HG03521 (cell line): ENCODE measurements at regions not wholly inside any gene's neighbourhood (a gene's known extent, or its start where the extent isn't known, plus 50 kb on each side); places are given as distances from the start of the nearest gene placed in this dataset.

Source experiments
- ATAC-seq: cut with Tn5 transposase; IDR thresholded peaks from one replicate; pipeline ENCODE4 v1.9.1; 2021; ENCODE audit warnings: mild to moderate bottlenecking, moderate library complexity; ENCODE audit not compliant: unreplicated experiment

DNA sequence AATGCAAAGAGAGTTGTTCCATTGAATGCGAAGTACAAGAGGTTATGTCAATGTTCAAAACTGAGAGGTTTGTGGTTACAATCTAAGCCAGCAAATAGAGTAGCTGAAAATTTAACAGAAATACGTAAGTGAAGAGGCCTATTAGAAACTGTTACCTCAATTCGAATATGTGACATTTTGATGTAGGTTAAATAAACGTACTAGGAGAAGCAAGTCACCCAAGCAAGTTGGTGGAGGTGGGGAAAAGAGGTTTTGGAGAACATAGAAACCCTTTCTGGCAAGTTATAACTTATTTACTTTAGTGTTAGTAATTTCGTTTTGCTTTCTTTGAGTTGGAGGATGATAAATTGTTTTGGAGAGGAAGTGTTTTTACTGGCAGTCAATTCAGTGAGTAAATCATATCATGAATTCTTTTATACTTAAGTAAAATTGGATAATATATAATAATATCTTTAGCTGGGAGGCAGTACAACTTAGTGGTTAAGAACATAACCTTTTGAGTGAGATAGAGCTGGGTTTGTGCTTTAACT, 91.2 kb upstream of the NAALADL2 start:
- ATAC-seq: no peak

DNA sequence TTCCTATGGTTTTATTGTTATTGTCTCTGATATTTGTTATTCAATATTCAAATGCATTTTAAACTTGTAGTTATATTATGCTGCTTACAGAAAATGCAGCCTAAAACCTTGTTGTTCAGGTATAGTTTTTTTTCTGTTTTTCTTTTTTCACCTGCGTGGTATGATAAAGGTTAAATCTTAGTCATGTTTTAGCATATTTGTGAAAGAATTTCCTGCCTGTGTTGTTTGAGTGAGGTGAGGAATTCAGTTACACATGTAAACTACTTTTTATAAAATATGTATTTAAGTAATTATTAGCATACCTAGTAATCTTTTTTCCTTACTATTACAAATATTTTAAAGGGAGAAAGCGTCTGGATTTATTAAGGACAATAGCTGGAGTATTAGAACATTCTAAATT, 90.0 kb upstream of the NAALADL2 start:
- ATAC-seq: no peak

DNA sequence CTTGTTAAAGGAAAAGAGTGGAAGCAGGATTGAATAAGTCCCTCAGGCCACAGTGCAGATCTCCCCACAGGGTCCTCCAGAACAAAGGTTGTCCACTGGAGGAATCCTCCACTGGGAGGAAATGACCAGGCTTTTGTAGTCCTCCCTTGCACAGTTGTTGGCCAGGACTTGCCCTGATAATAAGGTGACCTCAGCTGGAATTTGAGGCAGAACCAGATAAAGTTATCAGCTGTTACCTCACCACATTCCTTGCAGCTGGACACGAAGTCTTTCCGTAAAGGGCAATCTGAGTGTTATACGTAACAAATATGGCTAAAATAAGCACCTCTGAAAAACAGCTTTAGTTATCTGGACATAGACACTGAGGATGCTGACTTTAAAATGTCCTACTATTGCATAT, 83.5 kb upstream of the NAALADL2 start:
- ATAC-seq: no peak

DNA sequence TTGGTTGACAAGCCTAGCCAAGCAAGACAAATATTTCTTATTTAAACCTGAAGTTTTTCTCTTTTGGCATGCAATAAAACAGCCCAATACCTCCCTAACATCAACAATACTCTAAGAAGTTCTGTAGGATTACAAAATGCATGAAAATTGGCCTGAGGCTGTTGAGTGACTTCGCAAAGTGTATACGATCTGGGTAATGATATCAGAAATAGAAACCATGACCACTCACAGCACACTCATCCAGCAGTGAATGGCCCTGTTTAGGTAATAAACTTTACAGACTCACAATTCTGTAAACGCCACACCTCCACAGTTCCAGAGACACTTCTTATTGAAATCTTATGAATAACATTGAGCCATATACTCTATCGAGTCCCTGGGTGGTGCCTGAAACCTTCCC, 83.0 kb upstream of the NAALADL2 start:
- ATAC-seq: no peak

DNA sequence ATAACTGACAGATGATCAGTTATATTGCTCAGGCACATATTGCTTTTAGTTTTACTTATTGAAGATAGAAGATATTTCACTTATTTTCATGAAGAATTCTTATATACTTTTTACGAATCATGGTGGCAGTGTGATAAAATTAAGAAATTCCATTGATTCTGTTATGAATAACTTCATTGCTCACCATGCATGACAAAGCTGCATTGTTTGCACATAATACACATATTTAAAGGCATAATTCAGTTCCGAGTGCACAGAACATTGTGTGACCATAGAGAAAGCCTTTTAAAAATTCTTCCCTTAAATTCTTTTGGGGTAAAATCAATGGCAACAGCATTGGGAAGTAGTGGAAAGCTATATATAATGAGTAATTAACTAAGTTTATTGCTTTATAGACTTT, 82.5 kb upstream of the NAALADL2 start:
- ATAC-seq: no peak

DNA sequence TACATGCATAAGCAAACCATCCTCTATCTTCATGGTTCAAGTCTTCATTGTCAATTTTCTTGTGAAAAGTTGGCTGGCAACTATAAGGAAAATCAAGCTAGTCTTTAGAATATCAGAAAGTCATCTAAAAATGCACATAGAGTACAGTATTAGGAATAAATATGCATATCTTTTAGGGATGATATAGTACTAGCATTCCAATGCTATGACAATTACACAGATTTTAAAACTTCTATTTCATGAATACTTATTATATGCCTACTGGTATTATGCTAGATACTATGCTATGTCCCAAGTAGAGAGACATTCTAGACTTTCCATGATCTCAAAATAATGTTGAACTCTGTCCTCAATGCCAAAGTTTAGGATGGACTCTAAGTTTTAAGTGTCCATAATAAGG, 81.3 kb upstream of the NAALADL2 start:
- no peak for ATAC-seq

DNA sequence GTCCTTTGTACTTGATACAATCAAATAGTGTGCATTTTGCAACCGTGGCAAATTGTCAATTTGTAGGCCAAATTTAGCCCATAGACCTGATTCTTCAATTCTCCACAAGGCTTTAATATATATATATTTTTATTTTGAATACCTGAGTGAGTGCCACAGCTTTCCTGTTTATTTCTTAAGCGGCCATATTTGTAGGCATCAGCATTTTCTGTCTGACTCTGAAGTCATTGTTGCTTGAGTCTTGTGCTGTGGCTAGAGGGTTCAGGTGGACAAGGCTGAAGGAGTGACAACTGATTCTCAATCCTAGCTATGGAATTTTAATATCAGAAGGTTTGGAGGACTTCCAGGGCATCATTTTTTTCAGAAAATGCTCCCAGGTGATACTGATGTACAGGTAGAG, 75.6 kb upstream of the NAALADL2 start:
- no peak for ATAC-seq

DNA sequence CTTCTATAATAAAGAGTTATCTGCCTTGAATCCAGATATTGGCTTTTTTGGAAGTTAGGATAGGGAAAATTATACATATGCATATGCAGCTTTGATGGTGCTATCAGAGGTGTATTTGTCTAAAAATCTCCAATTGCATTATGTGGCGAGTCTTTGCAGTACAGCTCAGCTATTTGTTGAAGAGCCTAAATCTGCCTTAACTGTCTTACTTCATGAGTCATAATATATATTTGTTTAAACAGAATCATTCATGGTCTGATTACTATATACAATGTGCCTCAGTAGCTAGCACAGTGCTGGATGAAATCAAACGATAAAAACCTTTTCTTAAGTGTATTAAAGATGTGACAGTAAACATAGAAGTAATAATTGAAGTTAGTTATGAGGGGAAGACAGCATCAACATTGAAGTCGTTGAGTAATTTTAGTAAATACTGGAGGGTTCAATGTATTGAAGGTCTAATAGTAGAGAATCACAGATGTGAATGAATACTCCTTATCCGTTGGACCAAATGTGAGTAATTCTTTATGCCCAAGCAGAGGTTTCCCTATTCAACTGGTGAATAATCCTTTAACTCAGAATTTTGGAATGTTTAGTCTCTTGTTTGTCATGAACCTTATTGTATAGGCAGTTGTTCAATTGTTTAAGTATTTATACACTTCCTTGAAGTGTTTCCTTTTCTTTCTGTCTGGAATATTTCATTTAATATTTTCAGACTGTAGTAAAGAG, 74.8 kb upstream of the NAALADL2 start:
- no peak for ATAC-seq

DNA sequence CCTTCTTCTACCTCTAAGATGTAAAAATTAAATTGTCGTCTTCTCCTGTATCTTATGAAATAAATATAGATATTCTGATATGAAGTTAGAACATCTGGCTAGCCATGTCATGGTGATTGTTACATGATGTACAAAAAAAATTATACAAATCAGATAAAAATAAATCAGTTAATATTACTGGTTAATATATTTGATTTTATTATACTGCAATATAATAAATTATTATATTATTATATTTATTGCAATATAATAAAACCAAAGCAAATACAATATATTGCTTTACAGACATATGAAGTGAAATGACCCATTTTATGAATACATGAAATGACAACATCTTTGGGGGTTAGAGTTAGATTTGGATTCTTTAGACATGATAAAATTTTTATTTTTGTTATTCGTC, 72.3 kb upstream of the NAALADL2 start:
- ATAC-seq: no peak

DNA sequence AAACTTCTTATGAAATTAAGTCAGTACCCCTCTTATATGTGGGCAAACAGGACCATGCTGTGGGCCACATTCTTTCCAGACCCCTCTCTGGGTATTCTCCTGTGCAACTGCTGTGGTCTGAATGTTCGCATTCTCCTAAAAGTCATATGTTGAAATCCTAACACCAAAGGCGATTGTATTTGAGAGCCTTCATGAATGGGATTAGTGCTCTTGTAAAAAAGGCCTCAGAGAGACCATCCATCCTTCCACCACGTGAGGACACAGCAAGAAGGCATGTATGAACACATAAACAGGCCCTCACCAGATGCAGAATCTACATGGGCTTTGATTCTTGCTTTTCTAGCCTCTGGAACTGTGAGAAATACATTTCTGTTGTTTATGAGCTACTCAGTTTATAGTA, 68.0 kb upstream of the NAALADL2 start:
- no peak for ATAC-seq

DNA sequence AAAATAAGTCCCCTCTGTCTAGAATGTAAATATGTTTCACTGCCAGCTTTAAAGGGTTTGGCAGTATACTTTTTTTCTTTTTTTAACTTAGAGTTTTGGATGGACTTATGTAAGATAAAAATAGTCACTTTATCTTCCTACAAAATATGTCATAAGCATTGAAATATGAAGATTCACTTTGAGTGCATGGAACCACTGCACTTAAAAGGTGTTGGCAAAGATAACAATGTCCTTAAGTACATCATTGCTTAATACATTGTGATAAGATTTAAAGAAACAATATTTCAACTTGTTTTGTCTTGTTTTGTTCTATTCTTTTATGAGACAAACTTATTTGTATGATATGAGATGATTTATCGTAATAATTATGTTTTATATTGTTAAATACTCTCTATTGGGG, 66.3 kb upstream of the NAALADL2 start:
- no peak for ATAC-seq
